ENCODE measurements at regions not wholly inside any gene's neighbourhood (a gene's known extent, or its start where the extent isn't known, plus 50 kb on each side); places are given as distances from the start of the nearest gene placed in this dataset.

GRCh38 chr4:57172065-57172464, 61.9 kb upstream of the IGFBP7 start:
- TF ChIP-seq CTCF (IDR thresholded peaks at IDR 0.05): no peak
- no peak for TF ChIP-seq POLR2AphosphoS5 (IDR thresholded peaks at IDR 0.05)

All from transverse colon (tissue), 4 donors.